ENCODE measurements at regions not wholly inside any gene's neighbourhood (a gene's known extent, or its start where the extent isn't known, plus 50 kb on each side); places are given as distances from the start of the nearest gene placed in this dataset.

- Histone ChIP-seq H4K20me1 (ENCODE audit: insufficient read depth, low read length, poor library complexity, severe bottlenecking) (no peaks in the 10 kb centered on the region), H3K4me1 (ENCODE audit: insufficient read depth, low read length, poor library complexity, severe bottlenecking) (no peaks in the 10 kb centered on the region), H3K4me3 (ENCODE audit: low read length, poor library complexity, severe bottlenecking) (no peak overlapping the region), H3F3A (ENCODE audit: low read depth) (no peaks in the 10 kb centered on the region), H3K9me2 (replicated peaks; ENCODE audit: low read depth, low read length) (no peaks in the 10 kb centered on the region), H3K79me2 (ENCODE audit: insufficient read depth, low read length) (no peaks in the 10 kb centered on the region), H3K9me3 (ENCODE audit: insufficient read depth, low read depth, low read length) (no peaks in the 10 kb centered on the region), H3K4me2 (ENCODE audit: low read depth, low read length, poor library complexity, severe bottlenecking) (no peak overlapping the region), H3K36me3 (ENCODE audit: insufficient read depth, low read length) (no peaks in the 10 kb centered on the region), H3K27me3 (ENCODE audit: insufficient read depth, low read length, poor library complexity, severe bottlenecking) (no peaks in the 10 kb centered on the region), H2AFZ (ENCODE audit: low read length) (no peak overlapping the region), H3K9ac (ENCODE audit: low read depth, low read length, poor library complexity, severe bottlenecking) (no peak overlapping the region)
- TF ChIP-seq CTCF (conservative IDR thresholded peaks at IDR 0.05; ENCODE audit: low read length) (no peak), EZH2phosphoT487 (IDR thresholded peaks at IDR 0.05; ENCODE audit: borderline replicate concordance) (no peak)
Measured at GRCh38 chr5:92852219-92852618, 728.8 kb downstream of the NR2F1-AS1 start.

DNA sequence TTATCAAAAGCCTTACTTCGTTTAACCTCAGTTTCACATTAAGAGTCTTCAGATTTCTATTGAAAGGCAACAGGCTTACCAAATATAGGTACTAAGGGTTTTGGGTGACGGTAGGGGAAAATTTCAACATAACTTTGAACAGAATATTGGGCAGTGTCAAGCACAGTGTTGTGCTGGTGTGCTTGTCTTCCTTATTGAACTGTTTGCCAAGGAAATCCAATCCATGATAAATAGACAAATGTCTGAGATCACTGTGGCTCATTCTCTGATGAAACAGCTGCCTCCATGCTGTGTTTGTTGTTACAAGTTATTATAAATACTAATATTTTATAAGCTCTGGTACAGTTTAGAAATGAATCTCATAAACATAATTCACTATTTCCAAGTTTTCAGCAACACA is 730.1 kb downstream of the NR2F1-AS1 start:
- H3K4me1 ChIP-seq (ENCODE audit: insufficient read depth, low read length, poor library complexity, severe bottlenecking), result no peaks in the 10 kb centered on the region
- no peaks in the 10 kb centered on the region for H3K9me3 ChIP-seq (ENCODE audit: insufficient read depth, low read depth, low read length)
- H3K9ac ChIP-seq (ENCODE audit: low read depth, low read length, poor library complexity, severe bottlenecking), result no peak overlapping the region
- H3K36me3 ChIP-seq (ENCODE audit: insufficient read depth, low read length), result no peaks in the 10 kb centered on the region
- H3K4me2 ChIP-seq (ENCODE audit: low read depth, low read length, poor library complexity, severe bottlenecking), result no peak overlapping the region
- no peak overlapping the region for H2AFZ ChIP-seq (ENCODE audit: low read length)
- no peaks in the 10 kb centered on the region for H3K9me2 ChIP-seq (replicated peaks; ENCODE audit: low read depth, low read length)
- no peak overlapping the region for H3K4me3 ChIP-seq (ENCODE audit: low read length, poor library complexity, severe bottlenecking)
- H3K27me3 ChIP-seq (ENCODE audit: insufficient read depth, low read length, poor library complexity, severe bottlenecking), result no peaks in the 10 kb centered on the region
- no peaks in the 10 kb centered on the region for H3F3A ChIP-seq (ENCODE audit: low read depth)
- no peaks in the 10 kb centered on the region for H4K20me1 ChIP-seq (ENCODE audit: insufficient read depth, low read length, poor library complexity, severe bottlenecking)
- TF ChIP-seq EZH2phosphoT487 (IDR thresholded peaks at IDR 0.05; ENCODE audit: borderline replicate concordance) (no peak), CTCF (conservative IDR thresholded peaks at IDR 0.05; ENCODE audit: low read length) (no peak)
- no peaks in the 10 kb centered on the region for H3K79me2 ChIP-seq (ENCODE audit: insufficient read depth, low read length)

DNA sequence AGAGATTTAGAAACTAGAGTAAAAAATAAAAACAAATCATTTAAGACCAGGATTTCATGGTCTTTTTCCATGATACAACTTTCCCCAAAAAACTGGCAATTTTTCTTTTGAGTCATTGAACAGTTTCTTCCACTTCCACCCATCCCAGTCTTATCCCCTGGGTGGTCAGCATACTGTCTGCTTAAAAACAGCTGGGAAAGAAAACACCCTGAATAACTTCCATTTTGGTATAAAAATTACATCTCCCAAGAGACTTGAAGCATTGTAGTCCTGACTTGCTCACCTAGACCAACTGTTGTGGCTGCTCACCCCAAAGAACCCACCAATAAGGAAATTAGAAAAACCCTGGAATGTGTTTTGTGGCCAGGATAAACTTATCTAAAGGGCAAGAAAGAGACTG is 731.3 kb downstream of the NR2F1-AS1 start:
- no peak overlapping the region for H2AFZ ChIP-seq (ENCODE audit: low read length)
- H3K9me3 ChIP-seq (ENCODE audit: insufficient read depth, low read depth, low read length), result no peaks in the 10 kb centered on the region
- H3F3A ChIP-seq (ENCODE audit: low read depth), result no peaks in the 10 kb centered on the region

More for the DNA sequence above, 731.3 kb downstream of the NR2F1-AS1 start:
- no peaks in the 10 kb centered on the region for H3K4me1 ChIP-seq (ENCODE audit: insufficient read depth, low read length, poor library complexity, severe bottlenecking)
- no peak overlapping the region for H3K4me3 ChIP-seq (ENCODE audit: low read length, poor library complexity, severe bottlenecking)
- TF ChIP-seq EZH2phosphoT487 (IDR thresholded peaks at IDR 0.05; ENCODE audit: borderline replicate concordance), result no peak
- TF ChIP-seq CTCF (conservative IDR thresholded peaks at IDR 0.05; ENCODE audit: low read length), result no peak
- no peaks in the 10 kb centered on the region for H3K79me2 ChIP-seq (ENCODE audit: insufficient read depth, low read length)
- H3K4me2 ChIP-seq (ENCODE audit: low read depth, low read length, poor library complexity, severe bottlenecking), result no peak overlapping the region
- H4K20me1 ChIP-seq (ENCODE audit: insufficient read depth, low read length, poor library complexity, severe bottlenecking), result no peaks in the 10 kb centered on the region
- no peak overlapping the region for H3K9ac ChIP-seq (ENCODE audit: low read depth, low read length, poor library complexity, severe bottlenecking)
- no peaks in the 10 kb centered on the region for H3K9me2 ChIP-seq (replicated peaks; ENCODE audit: low read depth, low read length)
- H3K36me3 ChIP-seq (ENCODE audit: insufficient read depth, low read length), result no peaks in the 10 kb centered on the region
- no peaks in the 10 kb centered on the region for H3K27me3 ChIP-seq (ENCODE audit: insufficient read depth, low read length, poor library complexity, severe bottlenecking)

All from Loucy (cell line).